ENCODE measurements at regions not wholly inside any gene's neighbourhood (a gene's known extent, or its start where the extent isn't known, plus 50 kb on each side); places are given as distances from the start of the nearest gene placed in this dataset.

- H4K20me1 ChIP-seq (ENCODE audit: control insufficient read depth, insufficient read depth), result no peaks in the 10 kb centered on the region
- H3K9ac ChIP-seq (ENCODE audit: control insufficient read depth, insufficient read depth, low read length), result no peak overlapping the region
- BruUV-seq (replicated peaks), result no TSS peak
- H3K4me2 ChIP-seq (ENCODE audit: control insufficient read depth, insufficient read depth), result no peak overlapping the region
- ChIA-PET CTCF (interaction anchor here (1.1 to 1.5 kb wide), 3 partner anchors 12 to 281 kb away, joined by 3 read pairs; no protein-coding TSS in a partner anchor), POLR2A (interaction anchor here (0.6 kb wide), 1 partner anchor 18 kb away, joined by 3 read pairs; no protein-coding TSS in a partner anchor), SMC1A (ENCODE audit: uncharacterized antibody, unreplicated experiment) (interaction anchor here (0.7 to 1.3 kb wide), 2 partner anchors 10 to 11 kb away, joined by 3 to 4 read pairs; no protein-coding TSS in a partner anchor), RAD21 (ENCODE audit: unreplicated experiment) (interaction anchor here (1.0 kb wide), 1 partner anchor 255 kb away, joined by 3 read pairs; no protein-coding TSS in a partner anchor)
- TF ChIP-seq ZSCAN29 (IDR thresholded peaks at IDR 0.05) (no peak), LARP7 (IDR thresholded peaks at IDR 0.05) (no peak), YBX1 (IDR thresholded peaks at IDR 0.05) (no peak), CBFB (IDR thresholded peaks at IDR 0.05; ENCODE audit: low read depth) (no peak), HDAC2 (IDR thresholded peaks at IDR 0.05) (no peak), NBN (IDR thresholded peaks at IDR 0.05) (no peak), JUNB (IDR thresholded peaks at IDR 0.05) (no peak), SPI1 (IDR thresholded peaks at IDR 0.05; ENCODE audit: borderline replicate concordance, insufficient read depth, low read depth, low read length) (no peak), FOXM1 (IDR thresholded peaks at IDR 0.05; ENCODE audit: low read depth, low read length) (no peak), SREBF2 (IDR thresholded peaks at IDR 0.05; ENCODE audit: low read length) (no peak), MEF2B (IDR thresholded peaks at IDR 0.05; ENCODE audit: partially characterized antibody, poor library complexity, severe bottlenecking) (no peak), MTA3 (IDR thresholded peaks at IDR 0.05; ENCODE audit: borderline replicate concordance, low read length) (no peak), SMAD1 (IDR thresholded peaks at IDR 0.05; ENCODE audit: low read depth, partially characterized antibody) (no peak), GATAD2B (conservative IDR thresholded peaks at IDR 0.05; ENCODE audit: low read depth) (no peak), E4F1 (IDR thresholded peaks at IDR 0.05; ENCODE audit: borderline replicate concordance, partially characterized antibody) (no peak), PKNOX1 (IDR thresholded peaks at IDR 0.05) (no peak), BCL3 (IDR thresholded peaks at IDR 0.05; ENCODE audit: borderline replicate concordance, insufficient read depth, low read depth, low read length, poor library complexity, severe bottlenecking) (no peak), SREBF1 (IDR thresholded peaks at IDR 0.05; ENCODE audit: low read length) (no peak)
- WGBS (ENCODE audit: insufficient coverage, insufficient replicate concordance, low lambda C conversion rate, missing lambda C conversion rate), result 67% methylated on average over 21 of the region's 21 CpGs
- no peak for FAIRE-seq
- in situ Hi-C loops (cut with MboI) (no loop called here), intact Hi-C loops (cut with micrococcal nuclease; ENCODE audit: unreplicated experiment) (no loop called here)
- peaks cover 2% of the 10 kb centered on the region; the same call in 1 of the 3 replicates for H3K9me3 ChIP-seq (replicated peaks; ENCODE audit: control insufficient read depth, insufficient read depth, low read length)
- no peak overlapping the region for H2AFZ ChIP-seq (ENCODE audit: control insufficient read depth, low read depth, low read length)
- no peaks in the 10 kb centered on the region for H3K36me3 ChIP-seq (ENCODE audit: control insufficient read depth in 2 of 2, insufficient read depth in 2 of 2, low read length in 1 of 2)
- DNase-seq (ENCODE audit: low read depth, low spot score), result no peak
- H3K27ac ChIP-seq (ENCODE audit: control insufficient read depth, insufficient read depth), result no peak overlapping the region
- peaks cover 13% of the 10 kb centered on the region for H3K4me1 ChIP-seq (ENCODE audit: control insufficient read depth, insufficient read depth, low read length)
- no peaks in the 10 kb centered on the region for H3K79me2 ChIP-seq (ENCODE audit: control insufficient read depth, insufficient read depth, low read length)
- ATAC-seq, result no peak
- no peak overlapping the region for H3K4me3 ChIP-seq
- H3K27me3 ChIP-seq (replicated peaks in 1 of 2; ENCODE audit: control insufficient read depth in 2 of 2, insufficient read depth in 2 of 2, low read length in 1 of 2), result no peaks in the 10 kb centered on the region
Measured at GRCh38 chr15:70252056-70252950, 154.6 kb upstream of the TLE3 start.
